ENCODE measurements at regions not wholly inside any gene's neighbourhood (a gene's known extent, or its start where the extent isn't known, plus 50 kb on each side); places are given as distances from the start of the nearest gene placed in this dataset.

GRCh38 chr2:228592925-228593324 is 411.4 kb upstream of the SPHKAP start:
- TF ChIP-seq POLR2AphosphoS5 (IDR thresholded peaks at IDR 0.05) (no peak), CTCF (IDR thresholded peaks at IDR 0.05) (no peak), POLR2A (IDR thresholded peaks at IDR 0.05) (no peak), EP300 (IDR thresholded peaks at IDR 0.05) (no peak)
